Brain pericyte (primary cell): ENCODE measurements at regions not wholly inside any gene's neighbourhood (a gene's known extent, or its start where the extent isn't known, plus 50 kb on each side); places are given as distances from the start of the nearest gene placed in this dataset.

Experiments used
- DNase-seq: peaks from one replicate; pipeline ENCODE4 v3.0.0-alpha.2; 2012; ENCODE audit warnings: low read depth, low spot score

DNA sequence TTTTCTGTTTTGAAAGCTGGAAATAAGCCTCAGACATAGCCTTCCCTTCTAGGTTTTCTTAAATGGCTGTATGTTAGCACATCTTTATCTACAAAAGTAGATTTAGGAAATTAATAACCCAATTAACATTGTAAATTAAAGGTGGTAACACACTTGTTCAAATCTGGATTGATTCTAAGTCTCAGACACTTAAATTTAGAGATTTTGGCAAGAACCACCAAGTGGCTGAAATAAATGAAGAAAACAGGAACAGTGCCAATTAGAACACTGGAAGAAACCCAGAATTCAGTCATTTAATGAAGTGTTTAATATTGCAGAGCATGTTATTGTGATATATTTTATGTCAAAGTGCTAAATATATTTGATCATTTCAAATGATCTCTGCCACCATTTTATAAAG, 628.2 kb downstream of the USP25 start:
- no peak for DNase-seq

DNA sequence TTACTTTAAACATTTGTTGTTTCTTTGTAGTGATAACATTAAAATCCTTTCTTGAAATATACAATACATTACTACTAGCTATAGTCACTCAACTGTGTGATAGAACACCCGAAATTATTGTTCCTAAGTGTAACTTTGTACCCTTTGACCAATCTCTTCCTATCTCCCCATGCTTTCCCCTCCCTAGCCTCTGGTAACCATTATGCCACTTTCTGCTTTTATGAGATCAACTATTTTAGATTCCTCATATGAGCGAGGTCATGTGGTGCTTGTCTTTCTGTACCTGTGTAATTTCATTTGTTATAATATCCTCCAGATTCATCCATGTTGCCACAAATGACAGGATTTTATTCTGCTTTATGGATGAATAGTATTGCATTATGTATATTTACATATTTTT, 629.0 kb downstream of the USP25 start:
- no peak for DNase-seq

DNA sequence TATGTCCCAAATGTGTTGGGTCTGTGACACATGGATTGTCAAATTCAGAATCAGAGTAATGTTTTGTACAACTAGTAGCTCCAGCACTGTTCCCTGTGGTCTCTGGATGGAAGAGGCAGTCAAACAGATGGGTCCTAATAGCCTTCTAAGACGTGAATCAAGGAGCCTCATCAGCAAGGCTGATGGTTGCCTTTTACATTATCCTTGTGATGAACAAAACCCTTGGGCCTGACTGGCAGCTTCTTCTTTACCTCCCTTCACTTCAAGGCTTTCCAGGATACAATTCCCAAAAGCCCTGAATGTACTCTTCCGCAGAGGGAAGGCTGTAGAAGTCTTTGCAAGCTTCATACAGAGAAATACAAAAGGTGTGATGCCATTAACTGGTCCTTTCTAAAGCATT, 633.3 kb downstream of the USP25 start:
- DNase-seq, result no peak

DNA sequence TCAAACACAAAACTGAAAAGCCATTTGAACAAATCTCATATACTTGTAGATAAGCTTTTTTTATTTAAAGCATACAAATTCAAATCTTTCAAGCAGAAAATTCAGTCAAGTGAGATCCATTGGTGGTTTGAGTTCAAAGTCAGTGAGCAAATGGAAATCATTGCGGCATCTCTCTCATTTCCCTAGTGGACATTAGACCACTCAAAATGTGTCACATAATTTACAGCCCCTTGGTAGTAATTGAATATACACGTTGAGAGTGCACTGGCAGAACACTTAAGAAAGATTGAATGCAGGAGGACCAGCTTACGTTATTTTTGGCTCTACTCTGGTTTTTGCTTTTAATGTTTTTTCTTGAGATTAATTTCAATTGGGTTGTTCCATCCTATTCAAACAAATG, 633.7 kb downstream of the USP25 start:
- no peak for DNase-seq

DNA sequence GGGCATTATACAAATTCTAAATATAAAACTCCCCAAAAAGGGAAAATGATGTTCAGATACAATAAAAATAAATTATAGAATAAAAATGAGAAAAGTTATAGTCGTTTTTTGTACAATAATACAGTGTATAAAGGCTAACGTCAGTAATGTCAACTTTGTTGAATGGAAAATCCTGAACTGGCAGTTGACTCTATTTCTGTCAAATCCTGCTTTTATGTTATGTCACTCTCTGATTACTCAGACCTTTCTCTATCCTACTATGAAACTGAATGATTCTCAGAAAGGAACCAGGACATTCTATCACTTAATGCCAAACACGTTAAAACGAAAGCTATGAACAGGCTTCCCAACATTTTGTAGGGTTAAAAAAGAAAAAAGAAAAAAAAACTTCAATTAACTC, 636.4 kb downstream of the USP25 start:
- DNase-seq, result no peak

DNA sequence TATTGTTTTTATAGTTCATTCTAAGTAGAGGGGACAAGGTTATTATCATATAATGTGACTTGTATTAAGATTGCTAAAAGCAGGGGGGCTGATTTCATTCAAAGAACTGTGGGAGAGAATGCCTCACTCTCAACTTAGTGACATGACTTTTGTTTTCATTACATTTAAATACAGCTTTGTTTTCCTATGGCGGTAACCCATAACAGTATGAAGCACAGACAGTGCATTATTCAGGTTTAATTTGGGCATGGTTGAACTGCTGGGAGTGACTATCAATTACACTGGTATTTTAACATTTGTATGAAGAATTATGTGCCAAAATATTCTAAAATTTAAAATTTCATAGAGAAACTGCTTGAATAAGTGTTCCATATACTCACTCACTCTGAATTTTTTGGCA, 637.3 kb downstream of the USP25 start:
- no peak for DNase-seq

DNA sequence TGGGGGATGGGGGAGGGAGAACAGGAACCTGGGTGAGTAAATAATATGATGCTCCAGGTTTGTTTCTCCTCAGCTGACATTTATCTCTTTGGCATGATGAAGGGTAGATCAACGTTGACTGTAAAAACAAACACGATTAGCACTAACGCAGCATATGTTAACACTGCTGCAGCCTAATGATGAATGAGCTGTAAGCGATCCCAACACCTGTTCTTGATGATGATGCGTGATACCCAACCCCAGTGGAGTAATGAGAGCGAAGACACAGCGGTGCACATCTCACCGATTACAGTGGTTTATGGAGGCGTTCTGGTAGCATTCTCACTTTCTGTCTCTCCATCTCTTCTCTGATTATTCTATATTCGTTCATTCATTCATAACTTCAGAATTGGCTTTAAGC, 640.4 kb downstream of the USP25 start:
- DNase-seq, result no peak

DNA sequence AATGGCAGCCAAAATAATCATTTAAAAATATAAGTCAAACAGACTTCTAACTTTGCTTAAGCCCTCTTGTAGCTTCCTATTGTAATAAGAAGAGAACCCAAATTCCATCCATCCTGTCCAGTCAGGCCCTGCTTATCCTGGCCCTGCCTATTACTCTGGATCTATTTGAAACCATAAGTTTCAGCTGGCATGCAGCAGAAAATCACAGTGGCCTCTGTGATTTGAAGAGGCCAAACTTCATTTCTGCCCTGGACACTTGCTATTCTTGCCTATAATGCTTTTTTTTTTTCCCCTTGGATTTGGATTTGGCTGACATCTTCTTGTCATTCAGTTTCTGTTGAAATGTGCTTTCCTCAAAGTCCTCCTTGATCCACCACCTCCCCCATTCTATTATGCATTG, 642.8 kb downstream of the USP25 start:
- no peak for DNase-seq

DNA sequence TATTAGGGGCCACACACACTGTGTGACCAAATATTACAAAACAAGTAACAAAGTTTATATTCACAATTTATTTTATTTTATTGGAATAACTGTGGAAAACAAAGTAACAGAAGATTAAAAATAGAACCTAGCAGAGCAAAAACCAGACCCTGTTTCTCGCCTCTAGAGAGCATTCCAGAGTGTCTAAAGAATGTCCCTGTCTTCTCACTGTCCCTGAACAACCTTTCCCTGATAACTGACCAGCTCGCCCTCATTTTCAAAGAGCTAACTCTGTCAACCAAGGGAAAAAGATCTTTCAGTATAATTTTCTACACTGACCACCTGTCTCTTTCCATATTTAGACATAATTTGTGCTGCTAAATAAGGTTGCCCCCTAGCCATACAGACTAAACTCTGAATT, 646.9 kb downstream of the USP25 start:
- no peak for DNase-seq

DNA sequence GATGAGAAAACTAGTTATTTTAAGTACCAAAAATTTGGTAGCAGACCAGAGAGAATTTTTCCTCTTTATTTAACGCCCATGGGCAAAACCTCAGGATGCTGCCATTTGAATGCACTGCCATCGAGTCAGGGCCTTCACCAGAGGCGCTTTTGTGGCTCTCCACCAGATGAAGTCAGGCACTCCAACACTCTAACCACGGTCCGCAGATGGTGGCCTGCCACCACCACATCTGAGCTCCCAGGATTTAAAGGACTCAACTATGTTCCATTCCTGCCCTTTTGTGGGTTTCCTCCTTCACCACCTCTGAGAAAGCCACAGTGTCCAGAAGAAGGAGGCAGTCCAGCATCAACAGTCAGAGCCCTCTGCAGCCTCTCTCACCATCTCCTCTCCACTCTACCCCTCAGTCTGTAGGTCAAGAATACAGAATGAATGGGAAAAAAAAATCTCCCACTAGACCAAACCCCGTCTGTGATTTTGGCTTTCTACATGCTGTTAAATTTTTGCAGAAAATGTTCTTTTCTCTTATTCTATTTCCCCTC, 647.4 kb downstream of the USP25 start:
- DNase-seq, result no peak

DNA sequence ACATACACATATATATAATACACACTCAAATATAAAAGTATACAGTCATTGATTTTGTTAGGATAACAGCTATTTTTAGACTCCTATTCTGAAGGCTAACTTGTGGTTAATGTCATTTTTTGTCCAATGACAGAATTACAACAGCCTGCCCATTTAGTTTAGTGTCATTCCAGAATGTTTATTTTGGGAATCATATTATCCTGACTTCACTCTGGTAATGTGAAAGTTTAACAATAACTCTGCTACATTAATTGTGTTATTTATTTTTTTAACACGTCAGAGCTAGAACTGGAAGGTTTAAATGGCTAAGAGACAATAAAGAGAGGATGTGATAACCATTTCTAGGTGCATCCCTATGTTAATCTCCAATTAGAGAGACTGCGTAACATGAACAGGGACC, 648.1 kb downstream of the USP25 start:
- DNase-seq, result no peak

DNA sequence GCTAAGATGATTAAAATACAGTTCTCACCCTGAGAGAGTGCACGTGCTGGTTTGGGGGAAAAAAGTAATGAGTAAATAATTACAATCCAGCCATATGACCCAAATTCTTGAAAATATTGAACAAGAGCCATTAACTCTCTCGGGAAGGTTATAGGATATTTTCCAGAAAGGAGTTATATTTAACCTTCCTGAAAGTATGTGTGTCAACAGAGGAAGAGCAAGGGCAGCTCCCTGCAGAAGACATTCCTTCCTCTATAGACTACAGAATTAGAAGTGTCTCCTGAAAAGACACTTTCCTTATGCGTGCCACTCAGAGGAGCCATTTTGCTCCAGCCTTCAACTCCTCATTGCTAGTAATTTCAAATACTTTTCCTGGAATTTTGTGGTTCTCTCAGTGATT, 648.7 kb downstream of the USP25 start:
- no peak for DNase-seq

DNA sequence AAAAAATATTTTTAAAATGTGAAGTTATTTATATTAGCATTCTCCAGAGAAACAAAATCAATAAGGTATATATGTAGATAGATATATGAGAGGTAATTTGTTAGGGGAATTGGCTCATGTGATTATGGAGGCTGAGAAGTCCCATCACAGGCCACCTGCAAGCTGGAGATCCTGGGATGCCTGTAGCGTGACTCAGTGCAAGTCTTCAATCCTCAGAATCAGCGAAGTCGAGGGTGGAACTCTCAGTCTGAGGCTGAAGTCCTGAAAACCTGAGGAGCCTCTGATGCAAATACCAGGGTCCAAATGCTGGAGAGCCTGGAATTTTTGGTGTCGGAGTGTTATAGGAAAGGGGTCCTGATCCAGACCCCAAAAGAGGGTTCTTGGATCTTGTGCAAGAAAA, 658.5 kb downstream of the USP25 start:
- DNase-seq, result no peak

DNA sequence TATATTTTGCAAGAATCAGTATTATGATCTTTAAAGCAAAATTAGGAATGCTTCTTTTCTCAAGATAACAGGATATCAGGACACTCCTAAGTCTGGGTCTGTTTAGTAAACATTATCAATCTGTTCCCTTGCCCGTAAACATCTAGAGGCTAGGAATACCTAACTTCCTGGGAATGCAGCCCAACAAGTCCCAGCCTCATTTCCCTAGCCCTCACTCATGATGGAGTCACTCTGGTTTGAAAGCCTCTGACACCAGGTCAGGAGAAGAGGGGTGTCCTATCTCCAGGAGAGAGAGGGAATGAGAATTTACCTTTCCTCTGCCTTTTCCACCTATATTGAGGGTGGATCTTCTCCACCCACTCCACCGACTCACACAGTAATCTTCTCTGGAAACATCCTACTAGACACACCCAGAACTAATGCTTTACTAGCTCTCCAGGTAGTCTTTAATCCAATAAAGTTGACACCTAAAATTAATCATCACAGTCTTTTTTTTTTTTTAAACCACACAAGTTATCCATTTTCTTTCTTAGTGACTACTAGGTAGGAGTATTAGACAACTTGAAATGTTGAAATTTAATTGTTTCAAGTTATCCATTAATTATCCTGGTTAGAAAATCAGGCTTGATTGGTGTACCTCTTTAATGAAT, 659.3 kb downstream of the USP25 start:
- DNase-seq, result no peak

DNA sequence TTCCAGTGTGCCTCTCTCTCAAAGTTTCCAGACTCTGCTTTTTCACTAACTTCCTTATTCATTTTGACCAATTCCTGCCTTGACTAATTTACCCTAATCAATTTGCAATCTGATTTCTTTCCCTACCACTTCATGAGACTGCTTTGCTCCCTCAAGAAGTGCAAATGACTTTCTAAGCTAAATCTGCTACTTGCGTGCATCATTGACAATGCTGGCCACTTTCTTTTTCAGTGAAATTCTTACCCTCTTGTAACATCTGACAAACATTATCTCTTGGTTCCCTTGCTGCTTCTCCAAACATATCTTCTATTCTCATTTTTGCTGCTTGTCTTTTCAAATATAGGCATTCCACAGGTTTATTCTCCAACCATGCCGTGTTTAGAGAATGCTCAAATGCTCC, 659.9 kb downstream of the USP25 start:
- no peak for DNase-seq

DNA sequence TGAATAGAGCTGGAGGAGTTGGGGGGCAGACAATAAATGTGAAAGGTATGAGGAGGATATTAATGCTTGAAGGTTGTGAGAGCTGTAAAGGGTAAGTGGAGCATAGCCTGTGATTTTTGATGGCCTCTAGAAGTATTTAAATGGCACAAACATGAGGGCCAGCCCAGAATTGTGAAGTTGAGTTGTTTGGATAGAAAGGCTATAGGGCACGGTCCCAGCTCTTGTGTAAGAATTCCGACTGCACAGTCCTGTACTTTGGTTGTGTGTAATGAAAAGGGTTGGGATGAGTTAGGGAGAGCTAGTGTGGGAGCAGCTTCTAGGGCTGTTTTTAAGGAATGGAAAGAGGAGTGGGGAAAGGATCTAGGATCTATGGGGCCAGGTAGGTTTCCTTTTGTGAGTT, 665.5 kb downstream of the USP25 start:
- DNase-seq, result no peak

DNA sequence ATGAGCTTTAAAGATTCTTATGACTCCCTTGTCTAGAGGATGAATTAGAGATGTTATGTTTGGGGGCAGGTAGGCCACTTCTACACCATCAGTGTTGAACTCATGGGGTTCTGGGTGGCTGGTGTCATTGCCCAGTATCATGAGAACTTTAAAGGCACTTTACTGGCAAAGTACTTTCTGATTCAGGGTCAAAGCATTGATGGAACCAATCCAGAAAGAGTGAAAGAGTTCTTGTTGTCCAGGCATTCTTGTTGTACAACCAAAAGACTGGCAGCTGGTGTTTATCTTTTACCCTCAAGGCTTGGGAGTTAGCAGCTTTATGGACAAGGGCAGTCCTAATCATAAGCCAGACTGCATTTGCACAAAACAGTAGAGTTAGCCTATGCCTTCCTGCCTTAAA, 673.0 kb downstream of the USP25 start:
- DNase-seq, result no peak

DNA sequence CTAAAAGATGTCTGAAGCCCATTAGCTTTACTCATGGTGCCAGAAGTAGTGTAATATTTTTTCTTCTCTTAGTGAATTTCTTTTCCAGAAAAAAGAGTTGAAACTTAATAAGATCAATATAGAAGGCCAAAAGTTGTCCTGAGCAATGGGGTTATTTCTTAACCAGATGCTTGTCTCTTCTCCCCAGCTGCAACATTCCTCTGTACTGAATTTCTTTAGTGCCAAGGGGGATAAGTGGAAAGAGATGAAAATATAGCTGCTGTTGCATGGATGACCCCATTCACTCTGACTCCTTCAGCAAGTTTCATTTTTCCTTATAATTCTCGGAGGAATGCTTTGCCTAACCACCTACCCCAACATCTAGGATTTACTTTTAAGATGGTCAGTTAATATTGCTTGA, 675.0 kb downstream of the USP25 start:
- no peak for DNase-seq

DNA sequence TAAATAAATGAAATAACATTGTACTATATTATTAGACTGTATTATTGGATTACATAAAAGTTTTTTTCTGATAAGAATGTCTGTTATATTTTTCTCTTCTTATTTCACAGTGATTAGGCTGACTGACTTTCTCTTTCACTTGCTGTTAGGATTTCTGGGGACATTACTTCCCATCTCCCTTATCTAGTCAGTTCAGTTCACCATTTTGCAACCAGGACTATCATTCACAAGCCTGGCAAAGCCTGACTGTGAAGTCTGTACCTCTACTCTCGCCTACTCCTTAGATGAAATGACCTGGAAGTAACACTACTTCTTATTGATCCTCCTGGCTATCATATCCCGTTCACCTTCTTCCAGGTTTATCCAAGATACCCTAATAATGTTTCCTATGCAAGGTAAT, 676.6 kb downstream of the USP25 start:
- DNase-seq, result no peak

DNA sequence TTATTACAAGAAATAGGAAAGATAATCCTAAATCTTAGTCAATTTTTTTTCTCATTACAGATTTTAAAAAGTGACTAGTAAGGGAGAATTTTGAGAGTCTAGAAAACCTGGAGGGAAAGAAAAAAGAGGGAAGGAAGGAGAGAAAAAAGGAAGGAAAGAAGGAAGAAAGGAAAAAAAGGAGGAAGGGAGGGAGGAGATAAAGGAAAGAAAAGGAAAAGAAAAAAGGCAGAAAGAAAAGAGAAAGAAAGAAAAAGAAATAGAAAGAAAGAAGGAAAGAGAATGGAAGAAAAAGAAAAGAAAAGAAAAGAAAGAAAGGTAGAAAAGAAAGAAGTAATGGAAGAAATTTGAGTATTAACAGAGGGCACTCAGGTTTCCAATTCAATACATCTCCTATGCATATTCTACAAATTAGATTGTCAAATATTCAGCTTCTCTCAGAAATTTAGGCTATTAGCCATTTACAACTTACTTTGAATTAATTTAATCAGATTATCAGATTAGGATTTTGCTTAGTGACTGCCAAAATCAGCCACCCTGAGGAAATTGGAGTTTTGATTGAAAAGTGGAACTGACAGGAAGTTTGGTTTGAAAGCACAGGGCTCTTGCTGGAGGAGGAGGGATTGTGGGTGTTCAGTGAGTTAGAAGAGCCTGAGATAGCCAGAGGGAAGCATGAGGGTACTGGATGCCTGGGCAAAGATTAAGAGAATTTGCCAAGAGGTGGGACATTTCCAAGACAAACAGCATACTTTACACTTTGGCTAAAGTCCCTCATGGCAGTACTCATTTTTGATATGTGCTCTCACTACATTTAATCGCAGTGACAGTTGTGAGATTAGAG, 677.8 kb downstream of the USP25 start:
- no peak for DNase-seq

DNA sequence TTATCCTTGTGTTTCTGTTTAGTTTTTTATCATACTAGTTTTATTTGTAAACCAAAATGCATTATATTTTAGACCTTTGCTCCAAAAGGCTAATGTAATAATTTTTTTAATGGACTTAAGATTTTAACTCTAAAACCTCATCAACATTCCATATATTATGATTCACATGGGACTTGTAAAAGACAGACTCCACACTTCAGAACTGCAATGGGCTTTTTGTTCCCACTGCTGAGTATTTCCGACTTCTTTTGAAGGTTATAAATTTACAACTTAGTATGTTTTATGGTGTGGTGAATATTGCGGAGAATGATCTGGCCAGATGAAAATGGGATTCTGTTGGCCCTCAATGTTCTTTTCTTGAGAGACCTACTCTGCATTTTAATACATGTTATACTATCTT, 678.5 kb downstream of the USP25 start:
- no peak for DNase-seq

DNA sequence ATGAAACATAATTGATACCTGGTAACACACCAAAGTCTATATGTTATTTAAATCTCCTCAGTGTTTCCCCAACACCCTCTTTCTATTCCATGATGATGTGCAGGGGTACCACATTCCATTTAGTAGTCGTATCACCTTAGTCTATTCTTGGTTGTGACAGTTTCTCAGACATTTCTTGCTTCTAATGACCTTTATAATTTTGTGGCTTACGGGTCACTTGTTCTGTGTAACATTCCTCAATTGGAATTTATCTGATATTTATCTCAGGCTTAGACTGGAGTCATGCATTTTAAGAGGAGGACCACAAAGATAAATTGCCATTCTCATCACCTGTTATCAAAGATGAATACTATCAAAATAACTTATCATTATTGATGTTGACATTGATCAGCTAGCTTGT, 679.6 kb downstream of the USP25 start:
- DNase-seq, result no peak

DNA sequence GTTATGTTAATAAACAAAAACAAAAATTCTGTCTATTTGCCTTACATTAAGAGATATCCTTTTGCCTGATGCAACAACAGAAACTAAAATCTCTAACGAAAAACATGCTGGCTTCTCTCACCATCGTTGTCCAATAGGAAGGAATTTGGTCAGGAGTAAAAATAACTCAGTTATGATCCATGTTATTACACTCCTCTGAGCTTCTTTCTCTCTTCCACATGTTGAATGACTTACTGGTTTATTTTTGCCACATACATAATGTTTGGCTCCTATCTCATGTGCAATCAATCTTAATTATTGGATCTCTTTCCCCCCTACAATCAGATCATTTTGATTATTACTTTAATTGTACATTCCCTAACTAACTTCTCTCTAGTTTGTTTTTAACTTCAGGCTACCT, 688.4 kb downstream of the USP25 start:
- no peak for DNase-seq
